IMR-90 (cell line): ENCODE measurements at regions not wholly inside any gene's neighbourhood (a gene's known extent, or its start where the extent isn't known, plus 50 kb on each side); places are given as distances from the start of the nearest gene placed in this dataset.

Experiments
- ATAC-seq: fragments of 200-7000 bp; cut with Tn5 transposase; 2 replicates; pipeline ENCODE4 v1.9.1; 2020; ENCODE audit warnings: low read depth, mild to moderate bottlenecking, moderate library complexity
- BruUV-seq: library from RNA; stranded (reverse); fragments of 400-500 nt; replicated peaks from 2 replicates; lab custom pipeline; 2021; lab: Mats Ljungman, UMichigan
- CTCF ChIA-PET: fragments of 300-600 bp; formaldehyde crosslinking; extraction: SDS; loops from one replicate; lab custom pipeline; 2021; ENCODE audit warnings: antibody characterized with exemption; lab: Yijun Ruan, JAX
- POLR2A ChIA-PET: fragments of 300-600 bp; sonication (Branson Sonifier 250); formaldehyde crosslinking; loops from one replicate; lab custom pipeline; 2022; ENCODE audit warnings: antibody characterized with exemption; ENCODE audit not compliant: unreplicated experiment; lab: Charles Lee
- DNase-seq: peaks from one replicate; pipeline ENCODE4 v3.0.0; 2013
- H2AFZ ChIP-seq: replicated peaks from 2 replicates; pipeline ENCODE3; 2013; ENCODE audit warnings: low read length, mild to moderate bottlenecking; ENCODE audit not compliant: poor library complexity
- H2AK5ac ChIP-seq: 2 replicates; pipeline ENCODE4 v1.6.1; 2013; ENCODE audit warnings: low read depth, low read length, inconsistent platforms
- H2AK9ac ChIP-seq: replicated peaks from 2 replicates; pipeline ENCODE3; 2013; ENCODE audit warnings: mild to moderate bottlenecking, low read depth, low read length, moderate library complexity; ENCODE audit not compliant: poor library complexity
- H2BK120ac ChIP-seq: 2 replicates; pipeline ENCODE4 v1.6.1; 2013; ENCODE audit warnings: low read depth, low read length, inconsistent platforms
- H2BK15ac ChIP-seq: 3 replicates; pipeline ENCODE4 v1.6.1; 2013; ENCODE audit warnings: low read depth, low read length, inconsistent platforms
- H2BK20ac ChIP-seq: 2 replicates; pipeline ENCODE4 v1.6.1; 2013; ENCODE audit warnings: low read depth, mild to moderate bottlenecking, inconsistent platforms, low read length, moderate library complexity
- H2BK5ac ChIP-seq: 2 replicates; pipeline ENCODE4 v1.6.1; 2013; ENCODE audit warnings: mild to moderate bottlenecking, low read depth, low read length, inconsistent platforms; ENCODE audit not compliant: poor library complexity, severe bottlenecking
- H3K14ac ChIP-seq: replicated peaks from 2 replicates; pipeline ENCODE4 v1.6.1; 2013; ENCODE audit warnings: low read depth, low read length, inconsistent platforms
- H3K18ac ChIP-seq: 2 replicates; pipeline ENCODE4 v1.6.1; 2013; ENCODE audit warnings: low read depth, low read length, control low read depth
- H3K23ac ChIP-seq: 2 replicates; pipeline ENCODE4 v1.6.1; 2013; ENCODE audit warnings: low read depth, low read length, inconsistent platforms
- H3K27ac ChIP-seq: 2 replicates; pipeline ENCODE4 v1.5.1; 2013; ENCODE audit warnings: mild to moderate bottlenecking, control low read depth, low read length; ENCODE audit not compliant: insufficient read depth
- H3K27me3 ChIP-seq: 2 replicates; pipeline ENCODE4 v1.6.1; 2013; ENCODE audit warnings: low read length; ENCODE audit not compliant: control insufficient read depth, insufficient read depth
- H3K36me3 ChIP-seq: 2 replicates; pipeline ENCODE4 v1.6.1; 2013; ENCODE audit warnings: low read length, mixed read lengths; ENCODE audit not compliant: control insufficient read depth, insufficient read depth
- H3K4ac ChIP-seq: 2 replicates; pipeline ENCODE4 v1.6.1; 2013; ENCODE audit warnings: low read depth, low read length, inconsistent platforms
- H3K4me1 ChIP-seq: 2 replicates; pipeline ENCODE4 v1.6.1; 2013; ENCODE audit warnings: low read length, mixed read lengths; ENCODE audit not compliant: control insufficient read depth, insufficient read depth
- H3K4me2 ChIP-seq: 2 replicates; pipeline ENCODE4 v1.6.1; 2013; ENCODE audit warnings: low read depth, mild to moderate bottlenecking, control low read depth, low read length, moderate library complexity
- H3K4me3 ChIP-seq: 2 replicates; pipeline ENCODE4 v1.5.1; 2013; ENCODE audit warnings: low read depth, mild to moderate bottlenecking, control low read depth, low read length, moderate library complexity; ENCODE audit not compliant: insufficient read depth
- H3K56ac ChIP-seq: 2 replicates; pipeline ENCODE4 v1.6.1; 2013; ENCODE audit warnings: low read length, inconsistent platforms; ENCODE audit not compliant: insufficient read depth; ENCODE audit errors: extremely low read depth
- H3K79me1 ChIP-seq, 2 experiments: 2 replicates each; pipeline ENCODE4 v1.6.1; 2013; ENCODE audit warnings: low read length in 2 of 2, inconsistent platforms in 1 of 2, low read depth in 1 of 2
- H3K9ac ChIP-seq: 2 replicates; pipeline ENCODE4 v1.6.1; 2013; ENCODE audit warnings: low read depth, low read length, control low read depth
- H3K9me1 ChIP-seq: 2 replicates; pipeline ENCODE4 v1.6.1; 2013; ENCODE audit warnings: low read length, inconsistent platforms; ENCODE audit not compliant: insufficient read depth
- H3K9me3 ChIP-seq: 2 replicates; pipeline ENCODE4 v1.6.1; 2013; ENCODE audit warnings: low read length; ENCODE audit not compliant: control insufficient read depth, insufficient read depth
- H4K20me1 ChIP-seq: 2 replicates; pipeline ENCODE4 v1.6.1; 2013; ENCODE audit warnings: low read length, inconsistent platforms; ENCODE audit not compliant: insufficient read depth
- H4K5ac ChIP-seq: 2 replicates; pipeline ENCODE4 v1.6.1; 2013; ENCODE audit warnings: mild to moderate bottlenecking, low read depth, low read length, control low read depth
- H4K8ac ChIP-seq, 2 experiments: 2 replicates each; pipeline ENCODE4 v1.6.1; 2013; ENCODE audit warnings: low read depth in 2 of 2, low read length in 2 of 2, control low read depth in 1 of 2, inconsistent platforms in 1 of 2
- H4K91ac ChIP-seq: 2 replicates; pipeline ENCODE4 v1.6.1; 2013; ENCODE audit warnings: low read depth, low read length, inconsistent platforms; ENCODE audit not compliant: insufficient read depth
- BHLHE40 ChIP-seq: fragments of 150-350 bp; IDR thresholded peaks from 2 replicates; pipeline ENCODE4 v1.6.1; 2016; ENCODE audit warnings: mild to moderate bottlenecking, low read depth, low read length
- CEBPB ChIP-seq: IDR thresholded peaks from 2 replicates; pipeline ENCODE4 v1.6.1; 2012; ENCODE audit warnings: low read depth, low read length, improper control_type of control experiment
- MAZ ChIP-seq: IDR thresholded peaks from 2 replicates; pipeline ENCODE4 v1.6.1; 2012; ENCODE audit warnings: low read depth, mild to moderate bottlenecking, low read length, improper control_type of control experiment, moderate library complexity, borderline replicate concordance
- NFE2L2 ChIP-seq: fragments of 150-350 bp; IDR thresholded peaks from 2 replicates; pipeline ENCODE4 v1.6.1; 2016; ENCODE audit warnings: low read depth, mild to moderate bottlenecking, low read length
- POLR2A ChIP-seq: IDR thresholded peaks from 2 replicates; pipeline ENCODE4 v1.6.1; 2012; ENCODE audit warnings: mild to moderate bottlenecking, low read depth, low read length
- RFX5 ChIP-seq: IDR thresholded peaks from 2 replicates; pipeline ENCODE4 v1.8.0; 2012; ENCODE audit warnings: low read depth, mild to moderate bottlenecking, low read length, moderate library complexity
- SMC3 ChIP-seq: fragments of 150-350 bp; IDR thresholded peaks from 2 replicates; pipeline ENCODE4 v1.6.1; 2016; ENCODE audit warnings: low read depth, mild to moderate bottlenecking, antibody characterized with exemption, low read length, moderate library complexity
- dilution Hi-C: fragments of 300-500 bp; cut with HindIII; formaldehyde crosslinking; loops from one replicate; pipeline ENCODE4 v1.14.3; 2018; ENCODE audit warnings: low sequenced_read_pairs; ENCODE audit not compliant: unreplicated experiment
- in situ Hi-C: fragments of 300-500 bp; cut with MboI; formaldehyde crosslinking; loops from 3 replicates; pipeline ENCODE4 v1.14.3; 2019; ENCODE audit warnings: low sequenced_read_pairs, inconsistent platforms, mixed read lengths
- intact Hi-C: fragments of 100-400 bp; cut with micrococcal nuclease; formaldehyde crosslinking; loops from 2 replicates; pipeline ENCODE4 v1.10.0; 2022

DNA sequence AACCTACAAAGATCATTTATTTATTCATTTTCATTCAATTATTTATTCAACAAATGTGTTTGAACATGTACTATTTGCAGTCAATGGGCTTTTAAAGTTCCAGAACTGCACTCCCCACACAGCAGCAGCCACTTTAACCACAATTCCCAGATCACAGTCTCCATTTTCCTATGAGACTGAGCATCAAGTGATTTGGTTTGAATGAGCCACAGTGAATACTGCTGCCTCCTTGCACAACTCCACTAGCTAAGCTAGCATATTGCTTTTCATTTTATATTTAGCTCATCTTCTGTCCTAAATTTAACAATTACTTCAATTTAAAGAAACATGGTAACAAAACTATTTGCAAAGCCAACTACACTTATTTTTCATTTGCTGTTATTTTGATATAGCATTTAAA is 353.4 kb upstream of the VRK2 start:
- no peak overlapping the region for H3K9ac ChIP-seq
- no peaks in the 10 kb centered on the region for H4K20me1 ChIP-seq
- H2AFZ ChIP-seq, result no peak overlapping the region
- no peaks in the 10 kb centered on the region for H3K9me3 ChIP-seq
- H3K4ac ChIP-seq, result no peak overlapping the region
- no peak for TF ChIP-seq RFX5
- no peak for TF ChIP-seq POLR2A
- no peak for TF ChIP-seq SMC3
- no peak for TF ChIP-seq MAZ
- no peak for TF ChIP-seq CEBPB
- TF ChIP-seq BHLHE40, result no peak
- no peak for TF ChIP-seq NFE2L2
- no peaks in the 10 kb centered on the region for H3K36me3 ChIP-seq
- no TSS peak for BruUV-seq
- dilution Hi-C loops (no loop called here), in situ Hi-C loops (no loop called here), intact Hi-C loops (no loop called here)
- no peaks in the 10 kb centered on the region for H3K79me1 ChIP-seq
- H3K14ac ChIP-seq, result no peak overlapping the region
- H2BK20ac ChIP-seq, result no peak overlapping the region
- H3K9me1 ChIP-seq, result no peaks in the 10 kb centered on the region
- H3K27ac ChIP-seq, result no peak overlapping the region
- no peak overlapping the region for H2BK5ac ChIP-seq
- H2BK120ac ChIP-seq, result no peak overlapping the region
- no peak overlapping the region for H3K4me2 ChIP-seq
- H4K5ac ChIP-seq, result no peak overlapping the region
- no peaks in the 10 kb centered on the region for H3K27me3 ChIP-seq
- H4K91ac ChIP-seq, result no peak overlapping the region
- H4K8ac ChIP-seq, result no peak overlapping the region
- H3K4me3 ChIP-seq, result no peak overlapping the region
- no peak overlapping the region for H2BK15ac ChIP-seq
- no peak overlapping the region for H2AK9ac ChIP-seq
- H3K23ac ChIP-seq, result no peak overlapping the region
- H3K4me1 ChIP-seq, result no peaks in the 10 kb centered on the region
- H3K56ac ChIP-seq, result no peak overlapping the region
- H2AK5ac ChIP-seq, result no peak overlapping the region
- POLR2A ChIA-PET, result no interaction called here
- no peak for DNase-seq
- CTCF ChIA-PET, result no interaction called here
- H3K18ac ChIP-seq, result no peak overlapping the region
- no peak for ATAC-seq
